SK-N-SH (cell line): ENCODE measurements at regions not wholly inside any gene's neighbourhood (a gene's known extent, or its start where the extent isn't known, plus 50 kb on each side); places are given as distances from the start of the nearest gene placed in this dataset.

Source experiments
- CTCF ChIA-PET: fragments of 300-600, 350-600 bp; formaldehyde crosslinking; extraction: SDS; loops from one replicate; lab custom pipeline; 2021; lab: Yijun Ruan, JAX
- POLR2A ChIA-PET: fragments of 350-600 bp; sonication (Branson Sonifier 250); formaldehyde crosslinking; extraction: SDS; loops from one replicate; lab custom pipeline; 2020; ENCODE audit warnings: antibody characterized with exemption, inconsistent platforms; lab: Yijun Ruan, JAX
- DNase-seq: peaks from one replicate; pipeline ENCODE4 v3.0.0; 2012
- H2AFZ ChIP-seq: fragments of 200-600 bp; sonication (generic); 2 replicates; pipeline ENCODE4 v1.8.1; 2016; ENCODE audit warnings: antibody characterized with exemption, mild to moderate bottlenecking, low read depth
- H3F3A ChIP-seq: fragments of 200-600 bp; sonication (generic); replicated peaks from 2 replicates; pipeline ENCODE3; 2016; ENCODE audit warnings: antibody characterized with exemption, mild to moderate bottlenecking; ENCODE audit not compliant: insufficient read depth
- H3K27ac ChIP-seq, 2 experiments: fragments of 200-500 bp in 1 of 2; fragments of 200-600 bp in 1 of 2; sonication (Bioruptor generic) in 1 of 2; sonication (generic), shearing (Covaris generic) in 1 of 2; 2 replicates each; pipeline versions ENCODE4 v1.5.1 to v1.6.1; 2014 to 2016; ENCODE audit warnings: low read depth in 2 of 2, inconsistent platforms in 1 of 2, low read length in 1 of 2, mild to moderate bottlenecking in 1 of 2, mixed read lengths in 1 of 2
- H3K27me3 ChIP-seq: fragments of 200-600 bp; sonication (generic), shearing (Covaris generic); 2 replicates; pipeline ENCODE4 v1.6.1; 2016; ENCODE audit warnings: mixed run types; ENCODE audit not compliant: insufficient read depth
- H3K36me3 ChIP-seq, 2 experiments: fragments of 200-500 bp in 1 of 2; fragments of 200-600 bp in 1 of 2; sonication (Bioruptor generic) in 1 of 2; sonication (generic) in 1 of 2; replicated peaks in 1 of 2; 2 replicates each; pipeline versions ENCODE3 to v1.5.1; 2014 to 2016; ENCODE audit warnings: low read length in 1 of 2, mild to moderate bottlenecking in 1 of 2; ENCODE audit not compliant: insufficient read depth in 2 of 2, control insufficient read depth in 1 of 2
- H3K4me1 ChIP-seq, 2 experiments: fragments of 200-500 bp in 1 of 2; fragments of 200-600 bp in 1 of 2; sonication (Bioruptor generic) in 1 of 2; sonication (generic), shearing (Covaris generic) in 1 of 2; 2 replicates each; pipeline versions ENCODE4 v1.5.1 to v1.6.1; 2014 to 2016; ENCODE audit warnings: low read depth in 1 of 2, low read length in 1 of 2, mixed run types in 1 of 2; ENCODE audit not compliant: insufficient read depth in 2 of 2, control insufficient read depth in 1 of 2
- H3K4me2 ChIP-seq: fragments of 200-600 bp; sonication (generic), shearing (Covaris generic); 2 replicates; pipeline ENCODE4 v1.6.1; 2017; ENCODE audit warnings: mixed run types
- H3K4me3 ChIP-seq, 2 experiments: fragments of 200-500 bp in 1 of 2; fragments of 200-600 bp in 1 of 2; sonication (Bioruptor generic) in 1 of 2; sonication (generic), shearing (Covaris generic) in 1 of 2; 2 replicates each; pipeline versions ENCODE4 v1.5.1 to v1.8.1; 2014 to 2016; ENCODE audit warnings: low read depth in 2 of 2, inconsistent platforms in 1 of 2, low read length in 1 of 2, mild to moderate bottlenecking in 1 of 2, mixed read lengths in 1 of 2, moderate library complexity in 1 of 2
- H3K79me2 ChIP-seq: fragments of 200-600 bp; sonication (generic); 2 replicates; pipeline ENCODE4 v1.8.1; 2017; ENCODE audit warnings: mild to moderate bottlenecking; ENCODE audit not compliant: insufficient read depth
- H3K9ac ChIP-seq: fragments of 200-600 bp; sonication (generic); 2 replicates; pipeline ENCODE4 v1.6.1; 2017; ENCODE audit warnings: mixed run types
- H3K9me2 ChIP-seq: fragments of 200-600 bp; sonication (generic); 2 replicates; pipeline ENCODE4 v1.6.1; 2017; ENCODE audit warnings: mixed run types
- H3K9me3 ChIP-seq: fragments of 200-600 bp; sonication (generic); 2 replicates; pipeline ENCODE4 v1.6.1; 2017; ENCODE audit warnings: mixed run types, mild to moderate bottlenecking, moderate library complexity
- H4K20me1 ChIP-seq: fragments of 200-600 bp; sonication (generic); 2 replicates; pipeline ENCODE4 v1.6.1; 2017; ENCODE audit warnings: mild to moderate bottlenecking, mixed run types; ENCODE audit not compliant: insufficient read depth
- FOSL2 ChIP-seq: IDR thresholded peaks from 2 replicates; pipeline ENCODE4 v1.4.0; 2012; ENCODE audit warnings: low read depth, mild to moderate bottlenecking, moderate library complexity, borderline replicate concordance
- FOXJ3 ChIP-seq: sonication (generic); formaldehyde crosslinking; IDR thresholded peaks from 2 replicates; pipeline ENCODE4 v1.5.1; 2020; ENCODE audit warnings: mild to moderate bottlenecking, missing genetic modification reagents
- GABPA ChIP-seq: IDR thresholded peaks from 2 replicates; pipeline ENCODE4 v1.4.0; 2012; ENCODE audit warnings: low read depth, mild to moderate bottlenecking
- JUND ChIP-seq: IDR thresholded peaks from 2 replicates; pipeline ENCODE4 v1.4.0; 2012
- POLR2AphosphoS5 ChIP-seq: IDR thresholded peaks from 2 replicates; pipeline ENCODE4 v1.6.1; 2012; ENCODE audit warnings: low read depth, low read length
- RAD21 ChIP-seq: IDR thresholded peaks from 2 replicates; pipeline ENCODE4 v1.6.1; 2012; ENCODE audit warnings: mild to moderate bottlenecking, low read length
- RCOR1 ChIP-seq: fragments of 150-350 bp; IDR thresholded peaks from 2 replicates; pipeline ENCODE4 v1.6.1; 2017; ENCODE audit warnings: antibody characterized with exemption, low read length
- RXRA ChIP-seq: IDR thresholded peaks from 2 replicates; pipeline ENCODE4 v1.4.0; 2012; ENCODE audit warnings: low read depth, mild to moderate bottlenecking, borderline replicate concordance
- SMC3 ChIP-seq: IDR thresholded peaks from 2 replicates; pipeline ENCODE4 v1.6.1; 2012; ENCODE audit warnings: low read depth, low read length, improper control_type of control experiment
- TAF1 ChIP-seq: IDR thresholded peaks from 2 replicates; pipeline ENCODE4 v1.6.1; 2012; ENCODE audit warnings: low read depth, mild to moderate bottlenecking, low read length, moderate library complexity, borderline replicate concordance
- TEAD4 ChIP-seq: IDR thresholded peaks from 2 replicates; pipeline ENCODE4 v1.4.0; 2012; ENCODE audit warnings: mild to moderate bottlenecking, borderline replicate concordance; ENCODE audit not compliant: insufficient read depth
- WGBS: methylation state at CpG from one replicate; pipeline ENCODE4 v1.1.6; 2017; ENCODE audit warnings: low lambda C conversion rate; 5-methylcytosine and 5-hydroxymethylcytosine counted together
- TF ChIP-seq, protein P1 (sequence below): fragments of 150-350 bp; IDR thresholded peaks from 2 replicates; pipeline ENCODE4 v1.6.1; 2017; ENCODE audit warnings: antibody characterized with exemption, low read length, low read depth, borderline replicate concordance
- TF ChIP-seq, protein P2 (sequence below): fragments of 150-350 bp; IDR thresholded peaks from 2 replicates; pipeline ENCODE4 v1.6.1; 2016; ENCODE audit warnings: mild to moderate bottlenecking, low read depth, low read length
- TF ChIP-seq, protein P3 (sequence below): IDR thresholded peaks from 2 replicates; pipeline ENCODE4 v1.4.0; 2012; ENCODE audit warnings: low read depth
- TF ChIP-seq, protein P4 (sequence below): IDR thresholded peaks from 2 replicates; pipeline ENCODE4 v1.6.1; 2012; ENCODE audit warnings: mild to moderate bottlenecking, low read depth, low read length, moderate library complexity
- TF ChIP-seq, protein P5 (sequence below): IDR thresholded peaks from 2 replicates; pipeline ENCODE4 v1.4.0; 2012; ENCODE audit warnings: low read depth, borderline replicate concordance
- TF ChIP-seq, protein P6 (sequence below): IDR thresholded peaks from 2 replicates; pipeline ENCODE4 v1.4.0; 2012; ENCODE audit warnings: low read depth, borderline replicate concordance

DNA sequence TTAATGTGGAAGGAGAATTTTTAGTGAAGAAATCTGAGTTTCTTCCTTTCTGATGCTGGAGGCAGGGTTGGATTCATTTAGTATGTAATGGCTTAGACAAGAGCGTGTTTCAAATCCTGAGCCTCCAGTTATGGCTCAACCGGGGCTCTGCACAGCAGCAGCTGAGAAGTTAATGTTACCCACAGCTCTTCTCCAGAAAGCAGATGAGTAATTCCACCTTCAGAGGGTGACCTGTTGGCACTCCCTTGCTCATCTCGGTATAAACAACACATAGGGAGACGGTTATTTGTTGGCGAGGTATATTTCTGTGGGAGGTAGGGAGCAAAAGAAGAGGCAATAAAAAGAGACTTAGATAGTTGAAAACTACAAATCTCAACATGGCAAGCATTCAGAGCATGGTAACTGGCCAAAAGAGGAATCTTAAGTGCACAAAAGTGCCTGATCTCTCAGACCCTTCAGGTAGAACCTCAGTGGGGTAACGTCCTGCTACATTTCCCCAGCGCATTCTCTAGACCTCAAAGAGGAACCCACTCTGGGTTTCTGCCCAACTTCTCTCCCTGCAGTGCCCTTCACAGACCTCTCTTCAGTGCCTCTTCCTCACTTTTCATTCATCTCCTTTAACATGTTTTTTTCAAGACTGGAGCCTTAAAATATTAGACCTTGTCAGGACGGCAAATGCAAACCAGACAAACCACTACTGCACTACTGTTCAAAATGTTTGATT lies 417.5 kb upstream of the ADAMTSL1 start:
- Histone ChIP-seq H3K36me3 (no peaks in the 10 kb centered on the region), H3K27ac (no peak overlapping the region), H3K4me2 (no peak overlapping the region), H3K9me3 (no peaks in the 10 kb centered on the region), H3K79me2 (no peaks in the 10 kb centered on the region), H3K27me3 (peaks cover 6% of the 10 kb centered on the region; the same call in 1 of the 2 replicates), H3K4me1 (no peaks in the 10 kb centered on the region)
- DNase-seq: no peak
- POLR2A ChIA-PET: no interaction called here
- TF ChIP-seq SMC3: no peak
- no peak for TF ChIP-seq RXRA
- no peak for TF ChIP-seq POLR2AphosphoS5
- TF ChIP-seq, protein P1, sequence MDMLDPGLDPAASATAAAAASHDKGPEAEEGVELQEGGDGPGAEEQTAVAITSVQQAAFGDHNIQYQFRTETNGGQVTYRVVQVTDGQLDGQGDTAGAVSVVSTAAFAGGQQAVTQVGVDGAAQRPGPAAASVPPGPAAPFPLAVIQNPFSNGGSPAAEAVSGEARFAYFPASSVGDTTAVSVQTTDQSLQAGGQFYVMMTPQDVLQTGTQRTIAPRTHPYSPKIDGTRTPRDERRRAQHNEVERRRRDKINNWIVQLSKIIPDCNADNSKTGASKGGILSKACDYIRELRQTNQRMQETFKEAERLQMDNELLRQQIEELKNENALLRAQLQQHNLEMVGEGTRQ: no peak
- TF ChIP-seq JUND: no peak
- TF ChIP-seq, protein P2, sequence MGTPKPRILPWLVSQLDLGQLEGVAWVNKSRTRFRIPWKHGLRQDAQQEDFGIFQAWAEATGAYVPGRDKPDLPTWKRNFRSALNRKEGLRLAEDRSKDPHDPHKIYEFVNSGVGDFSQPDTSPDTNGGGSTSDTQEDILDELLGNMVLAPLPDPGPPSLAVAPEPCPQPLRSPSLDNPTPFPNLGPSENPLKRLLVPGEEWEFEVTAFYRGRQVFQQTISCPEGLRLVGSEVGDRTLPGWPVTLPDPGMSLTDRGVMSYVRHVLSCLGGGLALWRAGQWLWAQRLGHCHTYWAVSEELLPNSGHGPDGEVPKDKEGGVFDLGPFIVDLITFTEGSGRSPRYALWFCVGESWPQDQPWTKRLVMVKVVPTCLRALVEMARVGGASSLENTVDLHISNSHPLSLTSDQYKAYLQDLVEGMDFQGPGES: no peak
- TF ChIP-seq, protein P3, sequence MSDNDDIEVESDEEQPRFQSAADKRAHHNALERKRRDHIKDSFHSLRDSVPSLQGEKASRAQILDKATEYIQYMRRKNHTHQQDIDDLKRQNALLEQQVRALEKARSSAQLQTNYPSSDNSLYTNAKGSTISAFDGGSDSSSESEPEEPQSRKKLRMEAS: no peak
- TF ChIP-seq FOXJ3 (CRISPR knock-in tag): no peak
- TF ChIP-seq, protein P4, sequence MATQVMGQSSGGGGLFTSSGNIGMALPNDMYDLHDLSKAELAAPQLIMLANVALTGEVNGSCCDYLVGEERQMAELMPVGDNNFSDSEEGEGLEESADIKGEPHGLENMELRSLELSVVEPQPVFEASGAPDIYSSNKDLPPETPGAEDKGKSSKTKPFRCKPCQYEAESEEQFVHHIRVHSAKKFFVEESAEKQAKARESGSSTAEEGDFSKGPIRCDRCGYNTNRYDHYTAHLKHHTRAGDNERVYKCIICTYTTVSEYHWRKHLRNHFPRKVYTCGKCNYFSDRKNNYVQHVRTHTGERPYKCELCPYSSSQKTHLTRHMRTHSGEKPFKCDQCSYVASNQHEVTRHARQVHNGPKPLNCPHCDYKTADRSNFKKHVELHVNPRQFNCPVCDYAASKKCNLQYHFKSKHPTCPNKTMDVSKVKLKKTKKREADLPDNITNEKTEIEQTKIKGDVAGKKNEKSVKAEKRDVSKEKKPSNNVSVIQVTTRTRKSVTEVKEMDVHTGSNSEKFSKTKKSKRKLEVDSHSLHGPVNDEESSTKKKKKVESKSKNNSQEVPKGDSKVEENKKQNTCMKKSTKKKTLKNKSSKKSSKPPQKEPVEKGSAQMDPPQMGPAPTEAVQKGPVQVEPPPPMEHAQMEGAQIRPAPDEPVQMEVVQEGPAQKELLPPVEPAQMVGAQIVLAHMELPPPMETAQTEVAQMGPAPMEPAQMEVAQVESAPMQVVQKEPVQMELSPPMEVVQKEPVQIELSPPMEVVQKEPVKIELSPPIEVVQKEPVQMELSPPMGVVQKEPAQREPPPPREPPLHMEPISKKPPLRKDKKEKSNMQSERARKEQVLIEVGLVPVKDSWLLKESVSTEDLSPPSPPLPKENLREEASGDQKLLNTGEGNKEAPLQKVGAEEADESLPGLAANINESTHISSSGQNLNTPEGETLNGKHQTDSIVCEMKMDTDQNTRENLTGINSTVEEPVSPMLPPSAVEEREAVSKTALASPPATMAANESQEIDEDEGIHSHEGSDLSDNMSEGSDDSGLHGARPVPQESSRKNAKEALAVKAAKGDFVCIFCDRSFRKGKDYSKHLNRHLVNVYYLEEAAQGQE: no peak
- TF ChIP-seq, all 33 proteins: peak for 0
- WGBS: 12% methylated on average over 8 of the region's 8 CpGs
- Histone ChIP-seq H4K20me1 (no peaks in the 10 kb centered on the region), H3K4me3 (no peak overlapping the region), H3F3A (no peaks in the 10 kb centered on the region), H3K9me2 (no peaks in the 10 kb centered on the region), H3K9ac (no peak overlapping the region), H2AFZ (no peak overlapping the region)
- CTCF ChIA-PET: no interaction called here

DNA sequence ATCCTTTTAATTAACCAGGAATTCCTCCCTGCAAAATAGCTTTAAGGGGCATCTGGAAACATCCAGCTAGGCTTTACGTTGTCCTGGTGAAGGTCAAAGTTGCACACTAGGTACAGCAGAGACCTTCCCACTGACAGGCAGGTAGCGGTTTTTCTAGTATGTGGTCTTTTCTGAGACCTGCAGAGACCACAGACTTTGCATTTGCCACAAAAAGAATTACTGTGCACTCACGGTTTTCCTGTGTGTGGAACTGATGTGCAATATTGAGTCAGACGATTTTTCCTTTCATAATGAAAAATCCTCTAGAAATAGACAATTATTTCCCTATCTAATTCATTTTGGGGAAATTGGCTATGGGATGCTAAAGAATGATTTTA lies 417.0 kb upstream of the ADAMTSL1 start:
- Histone ChIP-seq H4K20me1 (no peaks in the 10 kb centered on the region), H3K4me1 (no peaks in the 10 kb centered on the region), H3F3A (no peaks in the 10 kb centered on the region), H3K9ac (no peak overlapping the region), H3K79me2 (no peaks in the 10 kb centered on the region), H3K9me3 (no peaks in the 10 kb centered on the region), H3K4me2 (no peak overlapping the region), H3K27ac (no peak overlapping the region), H3K36me3 (no peaks in the 10 kb centered on the region), H3K4me3 (no peak overlapping the region), H2AFZ (no peak overlapping the region), H3K9me2 (no peaks in the 10 kb centered on the region), H3K27me3 (peaks cover 6% of the 10 kb centered on the region; the same call in 1 of the 2 replicates)
- 1% methylated on average over 4 of the region's 4 CpGs for WGBS
- ChIA-PET CTCF (no interaction called here), POLR2A (no interaction called here)
- no peak for TF ChIP-seq RAD21
- TF ChIP-seq SMC3: no peak
- TF ChIP-seq RCOR1: no peak
- no peak for TF ChIP-seq TEAD4
- TF ChIP-seq GABPA: no peak
- no peak for TF ChIP-seq FOSL2
- TF ChIP-seq JUND: no peak
- no peak for TF ChIP-seq POLR2AphosphoS5
- no peak for TF ChIP-seq TAF1
- TF ChIP-seq, protein P5, sequence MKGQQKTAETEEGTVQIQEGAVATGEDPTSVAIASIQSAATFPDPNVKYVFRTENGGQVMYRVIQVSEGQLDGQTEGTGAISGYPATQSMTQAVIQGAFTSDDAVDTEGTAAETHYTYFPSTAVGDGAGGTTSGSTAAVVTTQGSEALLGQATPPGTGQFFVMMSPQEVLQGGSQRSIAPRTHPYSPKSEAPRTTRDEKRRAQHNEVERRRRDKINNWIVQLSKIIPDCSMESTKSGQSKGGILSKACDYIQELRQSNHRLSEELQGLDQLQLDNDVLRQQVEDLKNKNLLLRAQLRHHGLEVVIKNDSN: no peak
- TF ChIP-seq, protein P6, sequence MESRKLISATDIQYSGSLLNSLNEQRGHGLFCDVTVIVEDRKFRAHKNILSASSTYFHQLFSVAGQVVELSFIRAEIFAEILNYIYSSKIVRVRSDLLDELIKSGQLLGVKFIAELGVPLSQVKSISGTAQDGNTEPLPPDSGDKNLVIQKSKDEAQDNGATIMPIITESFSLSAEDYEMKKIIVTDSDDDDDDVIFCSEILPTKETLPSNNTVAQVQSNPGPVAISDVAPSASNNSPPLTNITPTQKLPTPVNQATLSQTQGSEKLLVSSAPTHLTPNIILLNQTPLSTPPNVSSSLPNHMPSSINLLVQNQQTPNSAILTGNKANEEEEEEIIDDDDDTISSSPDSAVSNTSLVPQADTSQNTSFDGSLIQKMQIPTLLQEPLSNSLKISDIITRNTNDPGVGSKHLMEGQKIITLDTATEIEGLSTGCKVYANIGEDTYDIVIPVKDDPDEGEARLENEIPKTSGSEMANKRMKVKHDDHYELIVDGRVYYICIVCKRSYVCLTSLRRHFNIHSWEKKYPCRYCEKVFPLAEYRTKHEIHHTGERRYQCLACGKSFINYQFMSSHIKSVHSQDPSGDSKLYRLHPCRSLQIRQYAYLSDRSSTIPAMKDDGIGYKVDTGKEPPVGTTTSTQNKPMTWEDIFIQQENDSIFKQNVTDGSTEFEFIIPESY: no peak
- no peak for DNase-seq
